HEK293T (cell line): ENCODE measurements at regions not wholly inside any gene's neighbourhood (a gene's known extent, or its start where the extent isn't known, plus 50 kb on each side); places are given as distances from the start of the nearest gene placed in this dataset.

ENCODE experiments used
- CTCF ChIA-PET: fragments of 350-600 bp; formaldehyde crosslinking; extraction: SDS; loops from one replicate; lab custom pipeline; 2021; ENCODE audit warnings: antibody characterized with exemption, inconsistent platforms; lab: Yijun Ruan, JAX
- POLR2A ChIA-PET: fragments of 350-600 bp; formaldehyde crosslinking; extraction: SDS; loops from one replicate; lab custom pipeline; 2020; ENCODE audit warnings: antibody characterized with exemption, inconsistent platforms; lab: Yijun Ruan, JAX
- DNase-seq: peaks from one replicate; pipeline ENCODE4 v3.0.0; 2012; ENCODE audit warnings: mixed read lengths; ENCODE audit errors: extremely low spot score
- ARNT ChIP-seq: fragments of 450-650 bp; IDR thresholded peaks from 2 replicates; pipeline ENCODE4 v1.6.1; 2017; ENCODE audit warnings: mild to moderate bottlenecking
- BHLHE40 ChIP-seq: fragments of 450-650 bp; IDR thresholded peaks from 2 replicates; pipeline ENCODE4 v1.6.1; 2016; ENCODE audit warnings: mild to moderate bottlenecking, moderate library complexity, borderline replicate concordance
- CTBP1 ChIP-seq: fragments of 450-650 bp; IDR thresholded peaks from 2 replicates; pipeline ENCODE4 v1.6.1; 2016; ENCODE audit warnings: borderline replicate concordance
- ELF4 ChIP-seq: fragments of 450-650 bp; IDR thresholded peaks from 2 replicates; pipeline ENCODE4 v1.6.1; 2017; ENCODE audit warnings: antibody characterized with exemption
- FOXA1 ChIP-seq: fragments of 450-650 bp; IDR thresholded peaks from 2 replicates; pipeline ENCODE4 v1.6.1; 2016; ENCODE audit warnings: mild to moderate bottlenecking
- FOXK2 ChIP-seq: fragments of 450-650 bp; IDR thresholded peaks from 2 replicates; pipeline ENCODE4 v1.6.1; 2016; ENCODE audit warnings: mild to moderate bottlenecking
- FOXM1 ChIP-seq: fragments of 450-650 bp; IDR thresholded peaks from 2 replicates; pipeline ENCODE4 v1.6.1; 2017; ENCODE audit warnings: mild to moderate bottlenecking, borderline replicate concordance
- HDGF ChIP-seq: fragments of 450-650 bp; IDR thresholded peaks from 2 replicates; pipeline ENCODE4 v1.6.1; 2017; ENCODE audit warnings: antibody characterized with exemption, borderline replicate concordance
- L3MBTL2 ChIP-seq: fragments of 450-650 bp; conservative IDR thresholded peaks from 2 replicates; pipeline ENCODE4 v1.6.1; 2016; ENCODE audit warnings: mild to moderate bottlenecking
- LEF1 ChIP-seq: fragments of 450-650 bp; IDR thresholded peaks from 2 replicates; pipeline ENCODE4 v1.6.1; 2017; ENCODE audit warnings: mild to moderate bottlenecking, borderline replicate concordance
- NFRKB ChIP-seq: fragments of 450-650 bp; IDR thresholded peaks from 2 replicates; pipeline ENCODE4 v1.6.1; 2016; ENCODE audit warnings: mild to moderate bottlenecking, moderate library complexity
- SP1 ChIP-seq: fragments of 450-650 bp; IDR thresholded peaks from 2 replicates; pipeline ENCODE4 v1.6.1; 2017
- SUZ12 ChIP-seq: fragments of 450-650 bp; IDR thresholded peaks from 2 replicates; pipeline ENCODE4 v1.6.1; 2016; ENCODE audit warnings: mild to moderate bottlenecking
- TARDBP ChIP-seq: fragments of 450-650 bp; IDR thresholded peaks from 2 replicates; pipeline ENCODE4 v1.6.1; 2016
- ZNF384 ChIP-seq: fragments of 450-650 bp; IDR thresholded peaks from 2 replicates; pipeline ENCODE4 v1.6.1; 2016
- TF ChIP-seq, protein P1 (sequence below): fragments of 450-650 bp; IDR thresholded peaks from 2 replicates; pipeline ENCODE4 v1.6.1; 2016

DNA sequence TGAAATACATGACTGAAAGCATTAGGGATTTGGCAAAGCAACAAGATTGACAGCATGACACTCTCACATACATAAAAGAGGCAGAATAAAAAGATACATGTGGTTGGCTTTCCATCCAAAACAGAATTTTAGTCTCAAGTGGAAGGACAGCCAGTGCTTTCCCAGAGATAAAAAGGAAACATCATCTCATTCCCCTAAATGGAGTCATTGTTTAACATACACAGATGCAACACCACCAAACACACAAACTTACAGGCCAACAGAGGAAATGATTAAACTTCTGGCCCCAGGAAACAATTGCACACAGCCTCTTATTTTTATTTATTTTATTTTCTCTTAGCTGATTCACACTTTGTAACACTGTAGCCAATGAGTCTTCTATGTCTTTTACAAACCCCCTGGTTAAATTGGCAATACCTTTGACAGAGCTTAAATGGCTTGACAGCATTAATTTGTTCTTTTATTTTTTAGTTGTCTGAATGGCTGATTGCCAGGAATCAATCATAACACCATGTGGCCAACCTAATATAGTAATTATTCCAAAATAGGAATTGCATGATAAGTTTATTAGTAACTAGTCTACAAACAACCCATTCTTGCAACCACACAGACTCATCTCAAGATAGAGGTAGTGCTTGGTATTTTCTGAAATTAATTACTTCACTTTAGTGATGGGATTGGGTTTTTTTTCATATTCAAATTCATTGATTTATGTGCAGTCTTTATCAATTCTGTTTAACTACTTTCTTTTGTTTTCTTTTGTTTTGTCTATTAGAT, 190.5 kb downstream of the RND3 start:
- ChIA-PET CTCF (no interaction called here), POLR2A (no interaction called here)
- DNase-seq, result no peak
- TF ChIP-seq NFRKB, result no peak
- no peak for TF ChIP-seq FOXK2
- TF ChIP-seq L3MBTL2, result no peak

DNA sequence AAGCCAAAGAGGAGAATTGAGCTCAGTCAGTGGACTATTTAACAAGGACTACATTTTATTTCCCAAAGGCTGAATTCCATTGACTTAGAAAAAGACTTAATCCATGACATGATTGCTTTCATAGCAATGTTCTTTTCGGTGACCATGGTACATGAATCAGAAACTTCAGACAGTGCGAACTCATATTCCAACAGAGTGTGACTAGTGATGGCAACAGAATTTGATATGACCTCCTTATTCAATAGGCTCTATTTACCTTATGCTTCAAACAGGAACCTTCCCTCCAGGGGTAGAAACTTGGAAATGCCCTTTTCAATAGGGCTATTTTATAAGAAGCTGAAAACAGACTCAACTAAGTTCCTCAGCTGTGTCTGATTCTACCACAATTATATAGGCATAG, 191.9 kb downstream of the RND3 start:
- ChIA-PET POLR2A (no interaction called here), CTCF (no interaction called here)
- no peak for TF ChIP-seq HDGF
- TF ChIP-seq L3MBTL2, result no peak
- TF ChIP-seq SUZ12, result no peak
- TF ChIP-seq, protein P1, sequence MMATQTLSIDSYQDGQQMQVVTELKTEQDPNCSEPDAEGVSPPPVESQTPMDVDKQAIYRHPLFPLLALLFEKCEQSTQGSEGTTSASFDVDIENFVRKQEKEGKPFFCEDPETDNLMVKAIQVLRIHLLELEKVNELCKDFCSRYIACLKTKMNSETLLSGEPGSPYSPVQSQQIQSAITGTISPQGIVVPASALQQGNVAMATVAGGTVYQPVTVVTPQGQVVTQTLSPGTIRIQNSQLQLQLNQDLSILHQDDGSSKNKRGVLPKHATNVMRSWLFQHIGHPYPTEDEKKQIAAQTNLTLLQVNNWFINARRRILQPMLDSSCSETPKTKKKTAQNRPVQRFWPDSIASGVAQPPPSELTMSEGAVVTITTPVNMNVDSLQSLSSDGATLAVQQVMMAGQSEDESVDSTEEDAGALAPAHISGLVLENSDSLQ, result no peak
- TF ChIP-seq TARDBP, result no peak
- TF ChIP-seq ARNT, result no peak
- TF ChIP-seq ZNF384, result no peak
- no peak for TF ChIP-seq BHLHE40
- no peak for TF ChIP-seq NFRKB
- no peak for TF ChIP-seq ELF4
- TF ChIP-seq FOXK2, result no peak
- TF ChIP-seq LEF1, result no peak
- no peak for TF ChIP-seq SP1
- no peak for DNase-seq

DNA sequence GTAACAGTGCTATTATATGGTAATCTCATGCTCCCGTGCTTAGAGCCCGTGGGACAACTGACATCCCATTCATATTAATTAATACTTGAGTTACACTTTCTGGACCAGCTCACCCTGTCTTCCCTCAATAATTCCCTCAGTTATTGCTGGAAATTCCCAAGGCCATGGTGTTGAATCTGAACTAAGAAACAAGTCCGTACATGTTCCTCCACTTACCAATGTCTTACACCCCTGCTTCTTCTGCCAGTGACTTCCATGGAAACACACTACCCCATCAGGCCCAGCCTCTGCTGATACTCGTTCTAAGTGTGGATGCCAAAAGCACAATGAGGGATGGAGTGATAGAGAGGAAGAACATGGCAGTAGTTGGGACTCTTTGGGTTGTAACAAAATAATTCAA, 193.7 kb downstream of the RND3 start:
- no peak for TF ChIP-seq FOXA1
- no peak for TF ChIP-seq ARNT
- TF ChIP-seq, protein P1, result no peak
- TF ChIP-seq NFRKB, result no peak
- no peak for TF ChIP-seq L3MBTL2
- TF ChIP-seq FOXK2, result no peak
- TF ChIP-seq CTBP1, result no peak
- TF ChIP-seq HDGF, result no peak
- TF ChIP-seq ZNF384, result no peak
- POLR2A ChIA-PET, result no interaction called here
- CTCF ChIA-PET, result no interaction called here
- no peak for DNase-seq

DNA sequence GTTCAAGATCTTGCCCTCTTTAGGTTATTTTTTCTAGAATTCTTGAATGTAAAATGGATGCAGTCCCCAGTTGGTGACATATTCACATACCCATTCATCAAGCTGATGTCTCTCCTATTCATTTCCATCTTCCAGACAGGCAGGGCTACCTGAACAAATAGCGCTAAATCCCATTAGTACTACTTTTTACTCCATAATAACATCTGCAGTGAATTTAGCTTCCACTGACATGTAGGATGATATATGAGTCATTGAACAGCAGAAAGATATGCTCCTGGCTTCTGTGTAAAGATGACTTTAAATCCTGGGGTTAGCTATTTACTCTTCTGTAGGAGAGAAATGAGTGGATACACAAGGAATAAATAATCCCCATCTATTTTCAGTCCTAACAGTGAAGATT, 194.7 kb downstream of the RND3 start:
- ChIA-PET CTCF (no interaction called here), POLR2A (no interaction called here)
- DNase-seq, result no peak
- no peak for TF ChIP-seq HDGF
- TF ChIP-seq SP1, result no peak
- no peak for TF ChIP-seq TARDBP
- TF ChIP-seq BHLHE40, result no peak
- TF ChIP-seq ZNF384, result no peak
- TF ChIP-seq, protein P1, result no peak
- TF ChIP-seq ARNT, result no peak

DNA sequence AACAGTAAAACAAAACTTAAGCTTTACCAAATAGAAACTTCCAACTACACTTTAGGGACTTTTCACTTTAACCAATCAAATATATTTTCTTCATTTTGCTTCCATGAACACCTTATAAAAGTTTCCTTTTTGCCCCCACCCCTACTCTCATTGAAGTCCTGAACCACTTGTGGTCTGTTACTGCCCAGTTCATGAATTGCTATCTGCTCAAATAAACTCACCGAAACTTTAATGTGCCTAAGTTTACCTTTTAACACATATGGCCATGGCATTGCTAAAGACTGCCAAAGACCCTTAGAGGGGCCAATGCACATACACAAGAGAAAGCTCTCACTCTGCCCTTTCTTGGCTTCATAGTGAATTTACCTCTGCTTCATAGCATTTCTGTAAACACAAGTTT, 195.3 kb downstream of the RND3 start:
- POLR2A ChIA-PET, result no interaction called here
- CTCF ChIA-PET, result no interaction called here
- TF ChIP-seq TARDBP, result no peak
- TF ChIP-seq NFRKB, result no peak
- TF ChIP-seq L3MBTL2, result no peak
- no peak for TF ChIP-seq ZNF384
- TF ChIP-seq SUZ12, result no peak
- TF ChIP-seq SP1, result no peak
- TF ChIP-seq FOXK2, result no peak
- TF ChIP-seq HDGF, result no peak
- no peak for TF ChIP-seq ARNT
- TF ChIP-seq FOXM1, result no peak
- TF ChIP-seq FOXA1, result no peak
- TF ChIP-seq ELF4, result no peak
- TF ChIP-seq LEF1, result no peak
- TF ChIP-seq, protein P1, result no peak
- TF ChIP-seq BHLHE40, result no peak
- no peak for TF ChIP-seq CTBP1

DNA sequence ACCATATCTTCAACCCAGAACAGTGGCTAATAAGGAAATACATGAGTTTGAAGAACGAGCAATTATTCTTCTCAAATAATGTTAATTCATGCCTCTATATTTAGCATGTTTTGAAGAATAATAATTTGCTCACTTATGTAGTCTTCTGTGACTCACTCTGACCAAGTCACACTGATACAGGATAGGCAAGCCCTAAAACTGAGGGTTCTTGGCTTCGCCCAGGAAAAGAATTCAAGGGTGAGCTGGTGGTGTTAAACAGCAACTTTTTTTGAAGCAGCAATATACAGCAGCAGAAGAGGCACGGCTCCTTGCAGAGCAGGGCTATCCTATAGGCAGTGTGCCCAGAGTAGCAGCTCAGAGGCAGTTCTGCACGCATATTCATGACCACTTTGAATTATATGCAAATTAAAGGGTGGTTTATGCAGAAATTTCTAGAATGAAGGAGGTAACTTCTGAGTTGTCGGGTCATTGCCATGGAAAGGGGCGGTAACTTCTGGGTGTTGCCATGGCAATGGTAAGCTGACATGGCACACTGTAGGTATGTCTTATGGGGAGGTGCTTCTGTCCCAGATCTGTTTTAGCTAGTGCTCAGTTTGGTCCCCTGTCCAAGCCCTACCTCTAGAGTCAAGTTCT, 200.6 kb downstream of the RND3 start:
- TF ChIP-seq ELF4, result no peak
- TF ChIP-seq FOXA1, result no peak
- TF ChIP-seq CTBP1, result no peak
- no peak for TF ChIP-seq FOXM1
- TF ChIP-seq ZNF384, result no peak
- TF ChIP-seq ARNT, result no peak
- TF ChIP-seq TARDBP, result no peak
- TF ChIP-seq SP1, result no peak
- TF ChIP-seq, protein P1, result no peak
- no peak for TF ChIP-seq FOXK2
- TF ChIP-seq LEF1, result no peak
- TF ChIP-seq BHLHE40, result no peak
- no peak for TF ChIP-seq SUZ12
- TF ChIP-seq NFRKB, result no peak
- no peak for TF ChIP-seq HDGF
- TF ChIP-seq L3MBTL2, result no peak
- CTCF ChIA-PET, result no interaction called here
- POLR2A ChIA-PET, result no interaction called here
- DNase-seq, result no peak

More for the DNA sequence above, 195.3 kb downstream of the RND3 start:
- DNase-seq, result no peak
